Fibroblast of lung (primary cell): ENCODE measurements at regions not wholly inside any gene's neighbourhood (a gene's known extent, or its start where the extent isn't known, plus 50 kb on each side); places are given as distances from the start of the nearest gene placed in this dataset.

ENCODE experiments used
- DNase-seq, 2 donors: peaks; one replicate each; pipeline versions ENCODE4 v3.0.0 to v3.0.0-alpha.2; 2010; ENCODE audit warnings: low read depth in 2 of 2
- H2AFZ ChIP-seq: 2 replicates; pipeline ENCODE4 v1.5.1; 2012; ENCODE audit warnings: low read length, control low read depth, inconsistent platforms
- H3K27ac ChIP-seq: 2 replicates; pipeline ENCODE4 v1.5.1; 2011; ENCODE audit warnings: low read length, control low read depth; ENCODE audit not compliant: insufficient read depth
- H3K27me3 ChIP-seq: 2 replicates; pipeline ENCODE4 v1.5.1; 2011; ENCODE audit warnings: mild to moderate bottlenecking, low read length; ENCODE audit not compliant: control insufficient read depth, insufficient read depth
- H3K36me3 ChIP-seq: 2 replicates; pipeline ENCODE4 v1.5.1; 2011; ENCODE audit warnings: low read length; ENCODE audit not compliant: control insufficient read depth, insufficient read depth
- H3K4me1 ChIP-seq: 2 replicates; pipeline ENCODE4 v1.5.1; 2011; ENCODE audit warnings: low read length; ENCODE audit not compliant: control insufficient read depth, insufficient read depth; ENCODE audit errors: extremely low read depth
- H3K4me2 ChIP-seq: 2 replicates; pipeline ENCODE4 v1.5.1; 2011; ENCODE audit warnings: low read length, control low read depth; ENCODE audit not compliant: insufficient read depth; ENCODE audit errors: extremely low read depth
- H3K4me3 ChIP-seq, 4 experiments: fragments of 200-600 bp in 1 of 4; sonication (generic) in 1 of 4; replicated peaks in 1 of 4; 2 replicates each; pipeline ENCODE4 v1.5.1; 2011 to 2016; ENCODE audit warnings: low read length in 4 of 4, low read depth in 3 of 4, mild to moderate bottlenecking in 3 of 4, control low read depth in 2 of 4, inconsistent platforms in 1 of 4, mixed read lengths in 1 of 4; ENCODE audit not compliant: insufficient read depth in 1 of 4; ENCODE audit errors: control extremely low read depth in 1 of 4
- H3K79me2 ChIP-seq: 2 replicates; pipeline ENCODE4 v1.5.1; 2012; ENCODE audit warnings: mild to moderate bottlenecking, low read length, inconsistent platforms; ENCODE audit not compliant: control insufficient read depth, insufficient read depth
- H3K9ac ChIP-seq: 2 replicates; pipeline ENCODE4 v1.5.1; 2011; ENCODE audit warnings: mild to moderate bottlenecking, low read length, control low read depth; ENCODE audit not compliant: insufficient read depth
- H3K9me3 ChIP-seq: 2 replicates; pipeline ENCODE4 v1.5.1; 2012; ENCODE audit warnings: low read depth, low read length; ENCODE audit not compliant: control insufficient read depth, insufficient read depth
- H4K20me1 ChIP-seq: 2 replicates; pipeline ENCODE4 v1.5.1; 2011; ENCODE audit warnings: low read length; ENCODE audit not compliant: control insufficient read depth, insufficient read depth; ENCODE audit errors: extremely low read depth
- EZH2 ChIP-seq: IDR thresholded peaks from 2 replicates; pipeline ENCODE4 v1.5.1; 2012; ENCODE audit warnings: low read length, control low read depth, mild to moderate bottlenecking; ENCODE audit errors: missing control alignments
- TF ChIP-seq, protein P1 (sequence below), 2 donors: IDR thresholded peaks in 1 of 2; conservative IDR thresholded peaks in 1 of 2; 1 replicate in 1 of 2; 2 replicates in 1 of 2; pipeline ENCODE4 v1.5.1; 2011 to 2012; ENCODE audit warnings: low read length in 2 of 2, control low read depth in 1 of 2, inconsistent platforms in 1 of 2, low read depth in 1 of 2, mild to moderate bottlenecking in 1 of 2

- H3K4me2 ChIP-seq, result no peak overlapping the region
- DNase-seq, result no peak
- TF ChIP-seq EZH2, result no peak
- TF ChIP-seq, protein P1, sequence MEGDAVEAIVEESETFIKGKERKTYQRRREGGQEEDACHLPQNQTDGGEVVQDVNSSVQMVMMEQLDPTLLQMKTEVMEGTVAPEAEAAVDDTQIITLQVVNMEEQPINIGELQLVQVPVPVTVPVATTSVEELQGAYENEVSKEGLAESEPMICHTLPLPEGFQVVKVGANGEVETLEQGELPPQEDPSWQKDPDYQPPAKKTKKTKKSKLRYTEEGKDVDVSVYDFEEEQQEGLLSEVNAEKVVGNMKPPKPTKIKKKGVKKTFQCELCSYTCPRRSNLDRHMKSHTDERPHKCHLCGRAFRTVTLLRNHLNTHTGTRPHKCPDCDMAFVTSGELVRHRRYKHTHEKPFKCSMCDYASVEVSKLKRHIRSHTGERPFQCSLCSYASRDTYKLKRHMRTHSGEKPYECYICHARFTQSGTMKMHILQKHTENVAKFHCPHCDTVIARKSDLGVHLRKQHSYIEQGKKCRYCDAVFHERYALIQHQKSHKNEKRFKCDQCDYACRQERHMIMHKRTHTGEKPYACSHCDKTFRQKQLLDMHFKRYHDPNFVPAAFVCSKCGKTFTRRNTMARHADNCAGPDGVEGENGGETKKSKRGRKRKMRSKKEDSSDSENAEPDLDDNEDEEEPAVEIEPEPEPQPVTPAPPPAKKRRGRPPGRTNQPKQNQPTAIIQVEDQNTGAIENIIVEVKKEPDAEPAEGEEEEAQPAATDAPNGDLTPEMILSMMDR (conservative IDR thresholded peaks at IDR 0.05 in 1 of 2, IDR thresholded peaks at IDR 0.05 in 1 of 2; ENCODE audit: low read depth in 1 of 2, low read length in 2 of 2), result no peak
- H3K79me2 ChIP-seq, result no peaks in the 10 kb centered on the region
- no peak overlapping the region for H3K4me3 ChIP-seq
- H3K4me1 ChIP-seq, result no peaks in the 10 kb centered on the region
- no peaks in the 10 kb centered on the region for H3K27me3 ChIP-seq
- no peak overlapping the region for H3K9ac ChIP-seq
- H3K27ac ChIP-seq, result no peak overlapping the region
- no peaks in the 10 kb centered on the region for H4K20me1 ChIP-seq
- H2AFZ ChIP-seq, result no peak overlapping the region
- H3K9me3 ChIP-seq, result no peaks in the 10 kb centered on the region
- no peaks in the 10 kb centered on the region for H3K36me3 ChIP-seq
Observed at GRCh38 chr5:156232251-156232869, 94.6 kb upstream of the SGCD start.

DNA sequence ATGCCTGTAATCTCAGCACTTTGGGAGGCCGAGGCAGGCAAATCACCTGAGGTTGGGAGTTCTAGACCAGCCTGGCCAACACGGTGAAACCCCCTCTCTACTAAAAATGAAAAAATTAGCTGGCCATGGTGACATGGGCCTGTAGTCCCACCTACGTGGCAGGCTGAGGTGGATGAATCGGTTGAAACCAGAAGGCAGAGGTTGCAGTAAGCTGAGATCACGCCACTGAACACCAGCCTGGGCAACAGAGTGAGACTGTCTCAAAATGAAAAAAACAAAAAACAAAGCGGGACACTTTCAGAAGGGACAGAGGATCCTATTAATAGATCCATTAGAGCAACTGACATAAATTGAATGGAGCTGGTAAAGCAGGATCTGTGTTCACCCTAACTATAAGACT lies 89.6 kb upstream of the SGCD start:
- DNase-seq, result no peak
- Histone ChIP-seq H3K27me3 (no peaks in the 10 kb centered on the region), H4K20me1 (no peaks in the 10 kb centered on the region), H3K4me1 (no peaks in the 10 kb centered on the region), H3K79me2 (no peaks in the 10 kb centered on the region), H3K4me3 (no peak overlapping the region), H3K9ac (no peak overlapping the region), H3K27ac (no peak overlapping the region), H3K36me3 (no peaks in the 10 kb centered on the region), H3K9me3 (no peaks in the 10 kb centered on the region), H3K4me2 (no peak overlapping the region), H2AFZ (no peak overlapping the region)
- TF ChIP-seq EZH2, result no peak
- TF ChIP-seq, protein P1 (conservative IDR thresholded peaks at IDR 0.05 in 1 of 2, IDR thresholded peaks at IDR 0.05 in 1 of 2; ENCODE audit: low read depth in 1 of 2, low read length in 2 of 2), result no peak

GRCh38 chr5:156239800-156240199 lies 87.2 kb upstream of the SGCD start:
- no peak overlapping the region for H3K4me3 ChIP-seq
- H4K20me1 ChIP-seq, result no peaks in the 10 kb centered on the region
- H3K9me3 ChIP-seq, result no peaks in the 10 kb centered on the region
- no peak overlapping the region for H3K27ac ChIP-seq
- no peaks in the 10 kb centered on the region for H3K36me3 ChIP-seq
- H3K4me1 ChIP-seq, result no peaks in the 10 kb centered on the region
- H3K27me3 ChIP-seq, result no peaks in the 10 kb centered on the region
- H3K9ac ChIP-seq, result no peak overlapping the region
- no peak overlapping the region for H2AFZ ChIP-seq
- TF ChIP-seq, protein P1 (conservative IDR thresholded peaks at IDR 0.05 in 1 of 2, IDR thresholded peaks at IDR 0.05 in 1 of 2; ENCODE audit: low read depth in 1 of 2, low read length in 2 of 2), result no peak
- TF ChIP-seq EZH2, result no peak
- no peaks in the 10 kb centered on the region for H3K79me2 ChIP-seq
- no peak overlapping the region for H3K4me2 ChIP-seq
- DNase-seq, result no peak
